GM23338 (cell line): ENCODE measurements at regions not wholly inside any gene's neighbourhood (a gene's known extent, or its start where the extent isn't known, plus 50 kb on each side); places are given as distances from the start of the nearest gene placed in this dataset.

Experiments used
- CREB1 ChIP-seq: fragments of 250-450 bp; sonication (Bioruptor Pico); IDR thresholded peaks from 2 replicates; pipeline ENCODE4 v1.5.0; 2020; ENCODE audit warnings: low read depth, mild to moderate bottlenecking, moderate library complexity
- CTCF ChIP-seq, 2 experiments: fragments of 200-600 bp in 1 of 2; sonication (generic) in 1 of 2; conservative IDR thresholded peaks; 2 replicates each; pipeline versions ENCODE4 v1.5.1 to v1.6.1; 2016 to 2017; ENCODE audit warnings: antibody characterized with exemption in 2 of 2, low read depth in 2 of 2, mild to moderate bottlenecking in 2 of 2, moderate library complexity in 1 of 2
- EZH2 ChIP-seq: fragments of 200-600 bp; sonication (generic); IDR thresholded peaks from one replicate; pipeline ENCODE4 v1.8.0; 2017; ENCODE audit warnings: antibody characterized with exemption, mild to moderate bottlenecking, low read depth; ENCODE audit not compliant: unreplicated experiment
- EZH2phosphoT487 ChIP-seq: fragments of 200-600 bp; sonication (generic); IDR thresholded peaks from one replicate; pipeline ENCODE4 v1.8.1; 2018; ENCODE audit warnings: antibody characterized with exemption; ENCODE audit not compliant: unreplicated experiment

GRCh38 chr1:193476748-193477147 lies 290.3 kb upstream of the B3GALT2 start:
- TF ChIP-seq CTCF (conservative IDR thresholded peaks at IDR 0.05; ENCODE audit: low read depth in 2 of 2) (no peak), EZH2 (no peak), CREB1 (CRISPR knock-in tag) (no peak), EZH2phosphoT487 (no peak)
